Activated naive CD4-positive, alpha-beta T cell treated with Interleukin-2 at 50 U/mL for 16 hours (primary cell): ENCODE measurements at regions not wholly inside any gene's neighbourhood (a gene's known extent, or its start where the extent isn't known, plus 50 kb on each side); places are given as distances from the start of the nearest gene placed in this dataset.
A peak's percentile ranks its signal among the peaks of the same experiment; 100 is the strongest.

ENCODE experiments used
- DNase-seq: peaks from one replicate; pipeline ENCODE4 v3.0.0-alpha.2; 2020

- DNase-seq, result no peak
Observed at GRCh38 chr5:54705994-54706653, 188.6 kb downstream of the SNX18 start.

DNA sequence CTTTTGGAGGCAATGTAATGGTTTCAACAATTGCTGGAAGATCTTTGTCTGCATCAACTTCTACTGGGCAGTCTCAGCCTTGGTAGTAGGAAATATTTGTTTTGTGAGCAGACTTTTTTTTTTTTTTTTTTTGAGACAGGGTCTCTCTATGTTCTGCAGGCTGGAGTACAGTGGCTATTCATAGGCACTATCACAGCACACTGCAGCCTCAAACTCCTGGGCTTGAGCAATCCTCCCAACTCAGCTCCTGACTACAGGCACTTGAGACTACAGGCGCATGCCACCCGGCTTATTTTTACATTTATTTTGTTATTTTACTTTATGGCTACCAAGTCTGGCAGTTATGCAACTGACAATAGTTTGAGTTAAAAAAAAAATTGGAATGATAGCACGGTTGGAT is 187.3 kb downstream of the SNX18 start:
- no peak for DNase-seq

DNA sequence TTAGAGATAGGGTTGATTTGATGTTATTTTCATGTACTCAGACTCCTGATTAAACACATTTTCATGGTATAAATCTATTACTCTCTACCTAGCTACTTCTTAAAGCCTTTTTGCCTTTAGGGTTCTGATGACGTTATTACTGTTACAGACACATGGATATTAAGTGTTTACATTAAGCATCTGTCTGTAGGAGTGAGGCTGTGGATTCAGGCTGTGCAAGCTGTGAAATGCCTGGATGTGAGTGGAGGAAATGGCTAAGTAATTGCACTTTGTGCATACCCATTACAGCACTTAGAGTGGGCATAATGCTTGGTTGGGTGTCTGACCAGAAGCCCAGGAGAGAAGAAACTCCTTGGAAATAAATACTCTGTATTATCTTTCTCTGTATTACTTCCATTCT is 186.8 kb downstream of the SNX18 start:
- no peak for DNase-seq

DNA sequence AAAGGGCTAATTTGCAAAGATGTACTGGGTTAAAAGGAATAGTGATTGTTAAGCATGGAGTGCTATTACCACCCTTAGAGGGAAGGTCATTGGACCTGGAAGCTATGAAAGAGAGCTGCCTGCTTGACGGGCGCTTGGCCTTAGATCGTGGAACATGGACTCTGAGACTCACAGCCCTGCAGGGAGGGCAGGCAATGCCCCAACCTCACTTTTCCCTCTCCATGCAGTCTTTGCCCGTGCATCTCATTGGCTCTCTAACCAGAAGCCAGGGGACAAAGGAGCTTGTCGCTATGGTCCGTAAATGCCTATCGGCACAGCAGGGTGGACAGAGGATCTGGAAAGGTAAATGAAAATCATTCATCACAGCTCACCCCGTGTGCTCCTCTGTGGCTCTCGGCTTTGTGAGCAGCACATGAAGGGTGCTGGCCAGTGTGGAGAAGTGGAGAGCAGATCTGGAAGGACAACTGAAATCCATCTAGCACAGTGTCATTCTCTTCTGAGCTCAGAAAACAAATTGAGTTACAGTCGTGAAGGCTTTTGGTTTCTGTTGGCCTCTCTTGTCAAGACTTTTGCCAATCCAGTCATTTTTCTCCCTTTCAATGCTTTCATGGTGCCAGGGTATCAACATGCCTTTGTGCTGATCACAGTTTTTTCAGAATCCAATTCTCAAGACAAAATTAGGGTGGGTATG is 186.2 kb downstream of the SNX18 start:
- no peak for DNase-seq

DNA sequence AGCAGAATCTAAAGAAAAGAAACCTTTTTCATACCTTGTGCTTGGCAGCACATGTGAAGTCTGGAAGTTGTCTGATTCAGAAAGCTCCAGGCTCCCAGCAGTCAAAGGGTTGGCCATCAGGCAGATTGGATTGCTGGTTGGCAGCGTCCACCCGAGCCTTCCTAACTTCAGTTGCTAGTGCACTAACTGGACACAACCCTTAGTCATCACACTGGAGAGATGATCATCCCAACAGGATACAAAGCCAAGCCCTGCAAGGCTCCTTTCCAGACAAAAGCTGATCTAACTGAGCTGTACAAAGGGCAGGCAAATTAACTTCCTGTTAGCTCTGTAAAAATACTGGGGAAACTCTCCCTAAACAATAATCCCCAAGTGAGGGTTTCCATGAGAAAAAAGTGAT is 185.6 kb downstream of the SNX18 start:
- DNase-seq, result no peak

- DNase-seq, result no peak
Observed at GRCh38 chr5:54702470-54702869, 184.9 kb downstream of the SNX18 start.

DNA sequence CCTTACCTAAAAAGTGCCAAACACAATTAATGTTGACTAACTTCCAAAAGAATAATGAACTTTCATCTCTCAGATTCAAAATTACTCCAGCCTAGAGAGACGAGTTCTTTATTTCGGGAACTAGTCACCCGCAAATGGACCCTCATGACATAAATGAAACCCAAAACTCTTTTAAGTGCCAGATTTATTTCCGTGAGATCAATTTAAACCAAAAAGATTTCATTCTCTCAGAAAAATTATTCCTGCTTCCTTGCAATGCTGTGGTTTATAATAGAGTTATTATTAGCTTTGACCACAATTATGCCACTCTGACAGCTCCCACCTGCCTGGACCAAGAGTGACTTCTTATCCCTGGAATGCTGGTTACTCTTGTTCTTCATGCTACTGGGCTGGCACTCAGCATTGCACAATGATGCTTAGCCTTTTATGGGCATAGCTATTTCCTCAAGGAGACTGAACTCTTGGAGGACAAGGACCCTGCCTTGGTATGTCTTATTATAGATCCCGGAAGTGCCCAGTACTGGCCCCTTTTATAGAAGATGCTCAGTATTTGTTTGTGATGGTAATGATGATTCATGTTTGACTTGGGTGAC is 183.5 kb downstream of the SNX18 start:
- no peak for DNase-seq

GRCh38 chr5:54696931-54697330 is 179.4 kb downstream of the SNX18 start:
- DNase-seq, result no peak

- DNase-seq, result no peak
Observed at GRCh38 chr5:54696346-54696745, 178.8 kb downstream of the SNX18 start.

DNA sequence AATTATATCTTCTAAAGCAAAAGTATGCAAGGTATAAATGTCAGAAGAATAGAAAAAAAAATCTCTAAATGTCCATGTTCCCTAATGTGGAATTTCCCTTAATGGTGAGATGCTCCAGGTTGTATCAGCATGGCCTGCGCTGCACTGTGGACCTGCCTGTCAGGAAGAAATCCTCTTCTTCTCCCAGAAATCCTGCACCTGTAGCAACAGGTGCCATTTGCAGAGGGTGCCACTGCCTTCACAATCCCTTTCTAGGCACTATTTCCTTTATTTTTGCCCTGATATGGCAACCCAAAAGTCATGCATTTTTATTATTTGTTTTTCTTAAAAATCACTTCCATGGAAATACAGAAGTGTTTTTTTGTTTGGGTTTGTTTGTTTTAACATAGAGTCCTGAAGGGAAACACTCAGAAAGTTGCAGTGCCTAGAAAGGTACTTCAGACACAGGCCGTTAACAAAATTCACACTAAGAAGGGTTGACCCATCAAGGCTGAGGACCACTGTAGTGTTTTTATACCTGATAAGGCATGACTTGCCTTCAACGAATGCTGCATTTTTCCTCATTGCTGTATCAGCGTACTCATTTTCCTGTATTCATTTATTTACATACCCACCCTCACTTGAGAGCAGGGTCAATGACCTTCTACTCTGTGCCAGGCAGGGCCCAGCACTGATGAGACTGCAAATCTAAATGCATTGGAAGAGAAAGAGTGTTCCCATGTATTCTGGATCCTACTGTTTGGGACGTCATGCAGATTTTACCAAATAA is 177.8 kb downstream of the SNX18 start:
- DNase-seq, result no peak

GRCh38 chr5:54693936-54694657 is 176.5 kb downstream of the SNX18 start:
- DNase-seq, result no peak

GRCh38 chr5:54692631-54693030 is 175.1 kb downstream of the SNX18 start:
- no peak for DNase-seq

- no peak for DNase-seq
Observed at GRCh38 chr5:54691656-54692055, 174.1 kb downstream of the SNX18 start.

DNA sequence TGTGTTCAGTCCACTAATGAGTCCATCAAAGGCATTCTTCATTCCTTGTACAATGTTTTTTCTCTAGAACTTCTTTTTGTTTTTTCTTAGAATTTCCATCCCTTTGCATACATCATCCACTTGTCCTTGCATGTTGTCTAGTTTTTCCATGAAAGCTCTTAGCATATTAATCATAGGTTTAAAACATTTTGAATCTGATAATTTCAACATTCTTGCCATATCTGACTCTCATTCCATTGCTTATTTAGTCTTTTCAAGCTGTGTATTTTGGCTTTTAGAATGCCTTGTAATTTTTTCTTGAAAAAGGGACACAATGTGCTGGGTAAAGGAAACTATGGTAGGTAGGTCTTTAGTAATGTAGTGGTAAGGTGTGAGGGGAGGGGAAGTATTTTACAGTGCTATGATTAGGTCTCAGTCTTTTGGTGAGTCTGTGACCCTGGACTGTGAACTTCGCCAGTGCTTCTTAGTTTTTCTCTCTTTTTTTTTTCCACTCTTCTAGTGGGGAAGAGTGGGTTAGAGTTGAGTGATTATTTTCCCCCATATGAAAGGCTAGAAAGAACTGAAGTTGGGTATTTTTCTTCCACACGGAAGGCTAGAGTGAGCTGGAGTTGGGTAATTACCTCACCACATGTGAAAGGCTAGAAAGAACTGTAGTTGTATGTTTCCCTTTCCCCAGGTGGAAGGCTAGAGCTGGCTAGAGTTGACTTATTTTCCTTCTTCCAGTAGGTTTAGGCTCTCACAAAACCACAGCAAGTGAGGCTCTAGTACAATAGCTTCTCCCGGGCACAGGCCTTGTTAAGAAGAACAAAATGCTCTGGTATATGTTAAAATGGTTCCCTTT is 172.1 kb downstream of the SNX18 start:
- no peak for DNase-seq

- DNase-seq, result no peak
Observed at GRCh38 chr5:54680998-54681397, 163.4 kb downstream of the SNX18 start.

DNA sequence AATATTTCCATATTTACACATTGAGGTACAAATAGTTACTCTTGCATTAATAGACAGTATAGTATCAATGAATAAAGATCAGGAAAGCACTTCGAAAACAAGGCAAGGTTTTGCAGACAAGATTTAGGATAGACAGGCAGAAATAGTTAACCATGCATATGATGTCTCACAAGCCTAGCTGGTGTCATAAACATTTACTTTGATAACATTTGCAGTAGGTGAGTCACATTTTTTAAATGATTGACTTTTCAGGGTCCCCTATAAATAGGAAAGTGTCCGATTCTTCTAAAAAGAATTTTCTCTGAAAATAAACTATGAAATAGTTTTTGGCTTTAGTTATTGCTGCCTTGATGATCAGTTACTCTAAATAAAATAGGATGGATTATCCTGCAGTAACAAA is 162.1 kb downstream of the SNX18 start:
- no peak for DNase-seq

GRCh38 chr5:54678737-54679136 is 161.2 kb downstream of the SNX18 start:
- no peak for DNase-seq

DNA sequence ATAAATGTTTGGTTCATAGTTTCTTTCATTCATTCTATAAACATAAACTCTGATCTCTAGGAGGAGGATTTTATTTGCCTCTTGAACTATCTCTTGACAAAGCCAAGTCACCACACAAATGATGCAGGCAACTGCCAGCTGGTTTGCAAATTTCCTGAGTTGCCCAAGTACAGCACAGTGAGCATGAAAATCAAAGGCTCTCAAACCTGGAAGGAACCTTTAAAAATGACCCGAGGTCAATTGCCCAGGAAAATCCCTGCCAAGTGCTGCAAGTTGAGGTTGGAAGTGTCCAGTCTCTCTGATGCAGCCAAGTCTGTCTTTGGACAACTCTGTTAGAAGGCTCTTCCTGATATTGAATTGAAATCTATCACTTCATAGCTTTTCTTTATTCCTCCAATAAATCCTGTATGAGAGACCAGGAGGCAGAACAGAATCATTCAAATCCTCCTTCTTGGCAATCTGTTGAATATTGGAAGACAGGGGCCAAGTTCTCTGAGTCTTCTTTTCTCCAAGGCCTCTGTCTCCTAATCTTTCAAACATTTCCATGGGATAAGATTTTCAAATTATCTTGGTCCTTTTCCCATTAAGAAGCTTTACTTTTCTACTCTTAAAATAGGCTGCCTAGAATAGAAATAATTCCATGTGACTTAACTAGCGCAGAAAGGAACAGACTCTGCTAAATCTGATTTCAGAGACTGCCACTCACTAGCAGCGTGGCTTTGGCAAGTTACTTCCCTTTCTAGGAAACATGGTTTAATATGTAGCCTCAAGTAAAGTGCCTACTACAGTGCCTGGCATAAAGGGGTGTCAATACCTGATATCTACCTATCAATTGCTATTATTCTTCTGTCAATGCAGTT is 159.2 kb downstream of the SNX18 start:
- DNase-seq, result no peak

GRCh38 chr5:54673523-54674225 is 156.1 kb downstream of the SNX18 start:
- DNase-seq, result peak; percentile 13

- DNase-seq, result no peak
Observed at GRCh38 chr5:54672871-54673270, 155.3 kb downstream of the SNX18 start.
